ENCODE measurements at regions not wholly inside any gene's neighbourhood (a gene's known extent, or its start where the extent isn't known, plus 50 kb on each side); places are given as distances from the start of the nearest gene placed in this dataset.

- DNase-seq (ENCODE audit: low spot score), result no peak
- Histone ChIP-seq H3K9me3 (ENCODE audit: low read depth) (no peaks in the 10 kb centered on the region), H3K27ac (no peak overlapping the region), H3K79me2 (no peaks in the 10 kb centered on the region), H3K36me3 (replicated peaks; ENCODE audit: insufficient read depth, low read depth) (no peaks in the 10 kb centered on the region), H3K4me1 (ENCODE audit: insufficient read depth) (no peaks in the 10 kb centered on the region), H4K20me1 (ENCODE audit: insufficient read depth, poor library complexity, severe bottlenecking) (no peaks in the 10 kb centered on the region), H3K4me2 (no peak overlapping the region), H3K27me3 (no peaks in the 10 kb centered on the region), H2AFZ (no peak overlapping the region), H3K9me2 (replicated peaks; ENCODE audit: insufficient read depth) (no peaks in the 10 kb centered on the region), H3K4me3 (no peak overlapping the region)
- TF ChIP-seq EZH2 (IDR thresholded peaks at IDR 0.05; ENCODE audit: borderline replicate concordance), result no peak
- TF ChIP-seq CTCF (IDR thresholded peaks at IDR 0.05; ENCODE audit: poor library complexity), result no peak
- no peak for TF ChIP-seq EZH2phosphoT487 (IDR thresholded peaks at IDR 0.05; ENCODE audit: low read depth, severe bottlenecking, unreplicated experiment)
- WGBS (ENCODE audit: low lambda C conversion rate, missing lambda C conversion rate), result 90% methylated on average over 12 of the region's 12 CpGs
Observed at GRCh38 chr21:28633839-28634555, 358.7 kb downstream of the LTN1 start.

GRCh38 chr21:28632755-28633408 lies 359.8 kb downstream of the LTN1 start:
- H3K27ac ChIP-seq, result peak overlapping the region; percentile 1
- no peak for DNase-seq (ENCODE audit: low spot score)
- no peak overlapping the region for H2AFZ ChIP-seq
- H3K9me2 ChIP-seq (replicated peaks; ENCODE audit: insufficient read depth), result no peaks in the 10 kb centered on the region
- peak overlapping the region; percentile 5 for H3K4me2 ChIP-seq
- H3K9me3 ChIP-seq (ENCODE audit: low read depth), result no peaks in the 10 kb centered on the region
- no peak overlapping the region for H3K4me3 ChIP-seq
- H3K4me1 ChIP-seq (ENCODE audit: insufficient read depth), result no peaks in the 10 kb centered on the region
- no peak for TF ChIP-seq CTCF (IDR thresholded peaks at IDR 0.05; ENCODE audit: poor library complexity)
- no peak for TF ChIP-seq EZH2phosphoT487 (IDR thresholded peaks at IDR 0.05; ENCODE audit: low read depth, severe bottlenecking, unreplicated experiment)
- TF ChIP-seq EZH2 (IDR thresholded peaks at IDR 0.05; ENCODE audit: borderline replicate concordance), result no peak
- 42% methylated on average over 3 of the region's 3 CpGs for WGBS (ENCODE audit: low lambda C conversion rate, missing lambda C conversion rate)
- no peaks in the 10 kb centered on the region for H3K27me3 ChIP-seq
- no peaks in the 10 kb centered on the region for H4K20me1 ChIP-seq (ENCODE audit: insufficient read depth, poor library complexity, severe bottlenecking)
- no peaks in the 10 kb centered on the region for H3K79me2 ChIP-seq
- H3K36me3 ChIP-seq (replicated peaks; ENCODE audit: insufficient read depth, low read depth), result no peaks in the 10 kb centered on the region

- no peaks in the 10 kb centered on the region for H4K20me1 ChIP-seq (ENCODE audit: insufficient read depth, poor library complexity, severe bottlenecking)
- no peaks in the 10 kb centered on the region for H3K79me2 ChIP-seq
- TF ChIP-seq CTCF (IDR thresholded peaks at IDR 0.05; ENCODE audit: poor library complexity) (no peak), EZH2phosphoT487 (IDR thresholded peaks at IDR 0.05; ENCODE audit: low read depth, severe bottlenecking, unreplicated experiment) (no peak), EZH2 (IDR thresholded peaks at IDR 0.05; ENCODE audit: borderline replicate concordance) (no peak)
- no peaks in the 10 kb centered on the region for H3K9me2 ChIP-seq (replicated peaks; ENCODE audit: insufficient read depth)
- H3K4me3 ChIP-seq, result no peak overlapping the region
- no peaks in the 10 kb centered on the region for H3K27me3 ChIP-seq
- H3K9me3 ChIP-seq (ENCODE audit: low read depth), result no peaks in the 10 kb centered on the region
- no peak for DNase-seq (ENCODE audit: low spot score)
- no peak overlapping the region for H3K4me2 ChIP-seq
- no peaks in the 10 kb centered on the region for H3K4me1 ChIP-seq (ENCODE audit: insufficient read depth)
- no peaks in the 10 kb centered on the region for H3K36me3 ChIP-seq (replicated peaks; ENCODE audit: insufficient read depth, low read depth)
- no peak overlapping the region for H3K27ac ChIP-seq
- H2AFZ ChIP-seq, result no peak overlapping the region
Observed at GRCh38 chr21:28627691-28628090, 365.0 kb downstream of the LTN1 start.
